ENCODE measurements at regions not wholly inside any gene's neighbourhood (a gene's known extent, or its start where the extent isn't known, plus 50 kb on each side); places are given as distances from the start of the nearest gene placed in this dataset.

DNA sequence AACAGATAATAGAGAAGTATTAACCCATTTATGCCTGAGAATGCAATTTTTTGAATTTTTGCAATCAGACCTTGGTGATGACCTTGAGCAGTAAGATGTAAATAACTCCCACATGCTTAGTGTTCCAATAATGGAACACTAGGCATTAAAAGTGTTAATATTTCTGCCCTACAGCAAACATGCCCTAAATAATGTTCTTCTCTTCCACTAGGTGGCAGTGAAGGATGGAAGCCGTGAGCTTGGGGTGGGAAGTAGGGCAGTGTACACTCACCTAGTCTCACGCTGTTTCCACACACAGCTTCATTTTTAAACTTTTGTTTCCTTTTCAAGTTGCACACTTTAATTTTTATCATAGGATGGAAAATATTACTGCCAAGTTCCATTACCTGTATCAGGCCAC, 613.1 kb upstream of the HS3ST1 start:
- no peak overlapping the region for H3K27ac Mint-ChIP-seq (ENCODE audit: unreplicated experiment)
- H3K4me3 Mint-ChIP-seq (ENCODE audit: unreplicated experiment): no peak overlapping the region
- TF ChIP-seq, protein P1, sequence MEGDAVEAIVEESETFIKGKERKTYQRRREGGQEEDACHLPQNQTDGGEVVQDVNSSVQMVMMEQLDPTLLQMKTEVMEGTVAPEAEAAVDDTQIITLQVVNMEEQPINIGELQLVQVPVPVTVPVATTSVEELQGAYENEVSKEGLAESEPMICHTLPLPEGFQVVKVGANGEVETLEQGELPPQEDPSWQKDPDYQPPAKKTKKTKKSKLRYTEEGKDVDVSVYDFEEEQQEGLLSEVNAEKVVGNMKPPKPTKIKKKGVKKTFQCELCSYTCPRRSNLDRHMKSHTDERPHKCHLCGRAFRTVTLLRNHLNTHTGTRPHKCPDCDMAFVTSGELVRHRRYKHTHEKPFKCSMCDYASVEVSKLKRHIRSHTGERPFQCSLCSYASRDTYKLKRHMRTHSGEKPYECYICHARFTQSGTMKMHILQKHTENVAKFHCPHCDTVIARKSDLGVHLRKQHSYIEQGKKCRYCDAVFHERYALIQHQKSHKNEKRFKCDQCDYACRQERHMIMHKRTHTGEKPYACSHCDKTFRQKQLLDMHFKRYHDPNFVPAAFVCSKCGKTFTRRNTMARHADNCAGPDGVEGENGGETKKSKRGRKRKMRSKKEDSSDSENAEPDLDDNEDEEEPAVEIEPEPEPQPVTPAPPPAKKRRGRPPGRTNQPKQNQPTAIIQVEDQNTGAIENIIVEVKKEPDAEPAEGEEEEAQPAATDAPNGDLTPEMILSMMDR (IDR thresholded peaks at IDR 0.05): peak; percentile 27
- peaks cover 36% of the 10 kb centered on the region for H3K9me3 Mint-ChIP-seq (ENCODE audit: low read depth)
- H3K4me1 Mint-ChIP-seq (ENCODE audit: low read depth): no peaks in the 10 kb centered on the region
- no peaks in the 10 kb centered on the region for H3K27me3 Mint-ChIP-seq (ENCODE audit: low read depth)
- no peaks in the 10 kb centered on the region for H3K36me3 Mint-ChIP-seq (ENCODE audit: low read depth)
- no peak for DNase-seq (ENCODE audit: low spot score)

DNA sequence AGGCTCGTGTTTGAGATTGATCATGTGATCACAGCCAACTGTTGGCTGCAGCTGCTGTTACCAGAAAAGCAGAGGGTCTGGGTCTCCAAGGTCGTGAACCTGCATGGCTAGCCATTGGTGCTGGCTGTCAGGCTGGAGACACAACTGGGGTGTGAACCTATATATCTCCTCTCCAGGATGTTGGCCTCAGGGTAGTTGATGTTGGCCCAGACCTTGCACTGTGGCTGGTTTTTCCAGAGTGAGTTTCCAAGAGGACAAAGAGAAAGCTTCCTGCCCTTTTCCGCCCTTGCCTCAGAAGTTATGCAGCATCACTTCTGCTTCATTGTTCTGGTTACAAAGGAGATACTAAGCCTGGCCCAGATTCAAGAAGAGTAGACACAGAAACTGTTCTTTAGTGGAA, 607.8 kb upstream of the HS3ST1 start:
- no peak for DNase-seq (ENCODE audit: low spot score)
- H3K27ac Mint-ChIP-seq (ENCODE audit: unreplicated experiment): no peak overlapping the region
- H3K9me3 Mint-ChIP-seq (ENCODE audit: low read depth): peaks cover 40% of the 10 kb centered on the region
- TF ChIP-seq, protein P1 (IDR thresholded peaks at IDR 0.05): no peak
- H3K4me1 Mint-ChIP-seq (ENCODE audit: low read depth): no peaks in the 10 kb centered on the region
- H3K27me3 Mint-ChIP-seq (ENCODE audit: low read depth): no peaks in the 10 kb centered on the region
- H3K36me3 Mint-ChIP-seq (ENCODE audit: low read depth): no peaks in the 10 kb centered on the region
- H3K4me3 Mint-ChIP-seq (ENCODE audit: unreplicated experiment): no peak overlapping the region

DNA sequence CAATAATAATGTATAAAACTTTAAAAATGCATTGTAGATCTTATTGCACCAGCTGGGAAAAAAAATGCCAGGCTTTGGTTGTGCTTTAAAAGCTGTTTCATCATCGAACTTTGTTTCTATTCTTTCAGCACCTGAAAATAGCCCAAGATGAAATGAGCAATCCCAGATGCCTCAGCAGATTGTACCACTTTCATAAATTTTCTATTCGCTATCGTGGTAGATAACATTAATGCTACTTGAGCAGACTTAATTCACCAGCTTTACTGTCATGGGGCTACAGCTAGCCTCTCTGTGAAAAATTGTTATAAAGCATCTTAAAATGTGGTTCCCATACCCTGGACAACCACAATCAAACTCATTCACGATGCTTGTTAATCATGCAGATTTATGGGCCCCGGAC, 599.6 kb upstream of the HS3ST1 start:
- TF ChIP-seq, protein P1 (IDR thresholded peaks at IDR 0.05): no peak
- Mint-ChIP-seq H3K9me3 (ENCODE audit: low read depth) (peaks cover 26% of the 10 kb centered on the region), H3K27ac (ENCODE audit: unreplicated experiment) (no peak overlapping the region), H3K4me1 (ENCODE audit: low read depth) (no peaks in the 10 kb centered on the region), H3K4me3 (ENCODE audit: unreplicated experiment) (no peak overlapping the region), H3K27me3 (ENCODE audit: low read depth) (no peaks in the 10 kb centered on the region), H3K36me3 (ENCODE audit: low read depth) (no peaks in the 10 kb centered on the region)
- DNase-seq (ENCODE audit: low spot score): no peak

DNA sequence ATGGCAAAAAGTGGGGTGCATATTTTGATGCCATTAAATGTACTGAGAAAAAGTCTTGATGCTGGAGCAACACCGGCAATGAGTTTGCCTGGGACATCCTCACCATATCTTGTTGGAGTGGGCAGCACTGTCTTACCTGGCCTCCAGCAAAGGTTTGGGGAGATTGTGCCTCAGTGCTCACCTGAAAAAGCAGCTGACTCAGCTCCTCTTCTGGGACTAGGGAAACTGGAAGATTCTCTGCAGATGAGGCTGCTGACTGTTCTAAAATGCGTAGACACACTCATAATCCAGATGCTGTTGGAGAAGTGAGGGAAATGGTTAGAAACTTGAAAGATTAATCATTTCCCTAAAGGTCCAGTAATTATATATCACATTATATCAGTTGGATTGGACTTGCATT, 593.7 kb upstream of the HS3ST1 start:
- H3K4me1 Mint-ChIP-seq (ENCODE audit: low read depth): no peaks in the 10 kb centered on the region
- TF ChIP-seq, protein P1 (IDR thresholded peaks at IDR 0.05): no peak
- DNase-seq (ENCODE audit: low spot score): no peak
- no peaks in the 10 kb centered on the region for H3K27me3 Mint-ChIP-seq (ENCODE audit: low read depth)
- H3K36me3 Mint-ChIP-seq (ENCODE audit: low read depth): no peaks in the 10 kb centered on the region
- H3K9me3 Mint-ChIP-seq (ENCODE audit: low read depth): peaks cover 38% of the 10 kb centered on the region
- H3K27ac Mint-ChIP-seq (ENCODE audit: unreplicated experiment): no peak overlapping the region
- no peak overlapping the region for H3K4me3 Mint-ChIP-seq (ENCODE audit: unreplicated experiment)

DNA sequence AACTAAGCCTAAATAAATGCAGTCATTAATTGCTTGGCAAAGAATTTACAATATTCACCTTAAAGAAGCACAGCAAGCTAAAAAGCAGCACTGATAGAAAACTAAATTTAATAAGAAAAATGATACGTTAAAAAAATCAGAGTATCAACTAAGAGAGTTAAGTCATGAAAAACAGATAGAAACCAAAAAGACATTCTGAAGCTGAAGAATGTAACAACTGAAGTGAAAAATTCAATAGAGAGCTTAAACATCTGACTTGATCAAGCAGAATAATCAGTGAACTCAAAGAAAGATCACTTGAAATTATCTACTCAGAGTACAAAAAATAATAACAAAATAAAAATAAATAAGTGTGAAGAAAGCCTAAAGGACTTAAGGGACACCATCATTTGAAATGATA, 588.0 kb upstream of the HS3ST1 start:
- no peaks in the 10 kb centered on the region for H3K4me1 Mint-ChIP-seq (ENCODE audit: low read depth)
- TF ChIP-seq, protein P1 (IDR thresholded peaks at IDR 0.05): no peak
- H3K4me3 Mint-ChIP-seq (ENCODE audit: unreplicated experiment): no peak overlapping the region
- no peak overlapping the region for H3K27ac Mint-ChIP-seq (ENCODE audit: unreplicated experiment)
- H3K27me3 Mint-ChIP-seq (ENCODE audit: low read depth): no peaks in the 10 kb centered on the region
- no peaks in the 10 kb centered on the region for H3K36me3 Mint-ChIP-seq (ENCODE audit: low read depth)
- DNase-seq (ENCODE audit: low spot score): no peak
- H3K9me3 Mint-ChIP-seq (ENCODE audit: low read depth): peaks cover 40% of the 10 kb centered on the region

Measured in chondrocyte (in vitro differentiated cells).